OCI-LY1 (cell line): ENCODE measurements at regions not wholly inside any gene's neighbourhood (a gene's known extent, or its start where the extent isn't known, plus 50 kb on each side); places are given as distances from the start of the nearest gene placed in this dataset.

Experiments
- H2AFZ ChIP-seq: fragments of 200-600 bp; sonication (generic), shearing (Covaris generic); 2 replicates; pipeline ENCODE4 v1.6.0; 2014; ENCODE audit warnings: antibody characterized with exemption, mild to moderate bottlenecking, low read length
- H3F3A ChIP-seq: fragments of 200-600 bp; sonication (generic), shearing (Covaris generic); 2 replicates; pipeline ENCODE4 v1.6.0; 2014; ENCODE audit warnings: mild to moderate bottlenecking, antibody characterized with exemption, low read length, moderate library complexity; ENCODE audit not compliant: insufficient read depth
- H3K27ac ChIP-seq: fragments of 200-600 bp; sonication (generic); 2 replicates; pipeline ENCODE4 v1.5.1; 2014; ENCODE audit warnings: low read length, mixed run types, mild to moderate bottlenecking, low read depth; ENCODE audit not compliant: poor library complexity, severe bottlenecking
- H3K27me3 ChIP-seq: fragments of 200-600 bp; sonication (generic); 2 replicates; pipeline ENCODE4 v1.6.0; 2014; ENCODE audit warnings: antibody characterized with exemption, mild to moderate bottlenecking, low read length, moderate library complexity; ENCODE audit not compliant: insufficient read depth
- H3K36me3 ChIP-seq: fragments of 200-600 bp; sonication (generic); 2 replicates; pipeline ENCODE4 v1.6.1; 2014; ENCODE audit warnings: mild to moderate bottlenecking, antibody characterized with exemption, low read length, moderate library complexity, mixed read lengths; ENCODE audit not compliant: insufficient read depth
- H3K4me1 ChIP-seq: fragments of 200-600 bp; sonication (generic); 2 replicates; pipeline ENCODE4 v1.5.1; 2014; ENCODE audit warnings: mild to moderate bottlenecking, low read length, moderate library complexity; ENCODE audit not compliant: insufficient read depth, severe bottlenecking
- H3K4me2 ChIP-seq: fragments of 200-600 bp; sonication (generic), shearing (Covaris generic); 2 replicates; pipeline ENCODE4 v1.6.1; 2014; ENCODE audit warnings: low read length
- H3K4me3 ChIP-seq: fragments of 200-600 bp; sonication (generic); 2 replicates; pipeline ENCODE4 v1.5.1; 2014; ENCODE audit warnings: low read length, low read depth, mild to moderate bottlenecking, mixed read lengths; ENCODE audit not compliant: poor library complexity, severe bottlenecking
- H3K79me2 ChIP-seq: fragments of 200-600 bp; shearing (Covaris generic); 2 replicates; pipeline ENCODE4 v1.6.1; 2016; ENCODE audit warnings: mixed run types, low read length, mixed read lengths; ENCODE audit not compliant: insufficient read depth
- H3K9ac ChIP-seq: fragments of 200-600 bp; sonication (generic), shearing (Covaris generic); 2 replicates; pipeline ENCODE4 v1.6.1; 2014; ENCODE audit warnings: mild to moderate bottlenecking, low read length, mixed read lengths
- H3K9me2 ChIP-seq: fragments of 200-600 bp; sonication (generic), shearing (Covaris generic); 2 replicates; pipeline ENCODE4 v1.6.1; 2014; ENCODE audit warnings: low read depth, mild to moderate bottlenecking, low read length, mixed read lengths
- H3K9me3 ChIP-seq: fragments of 200-600 bp; shearing (Covaris generic); 2 replicates; pipeline ENCODE4 v1.6.1; 2014; ENCODE audit warnings: low read length, mixed read lengths
- H4K20me1 ChIP-seq: fragments of 200-600 bp; sonication (generic), shearing (Covaris generic); 2 replicates; pipeline ENCODE4 v1.6.0; 2016; ENCODE audit warnings: mild to moderate bottlenecking, low read length; ENCODE audit not compliant: insufficient read depth
- EZH2 ChIP-seq: fragments of 200-600 bp; sonication (generic), shearing (Covaris generic); IDR thresholded peaks from 2 replicates; pipeline ENCODE4 v1.8.0; 2017; ENCODE audit warnings: borderline replicate concordance, mixed run types, mild to moderate bottlenecking, antibody characterized with exemption, low read length, moderate library complexity, mixed read lengths
- TF ChIP-seq, protein P1 (sequence below): fragments of 200-600 bp; sonication (generic), shearing (Covaris generic); IDR thresholded peaks from 2 replicates; pipeline ENCODE4 v1.5.1; 2017; ENCODE audit warnings: mild to moderate bottlenecking, antibody characterized with exemption, low read length, moderate library complexity, mixed read lengths

- Histone ChIP-seq H3K9me2 (no peaks in the 10 kb centered on the region), H3K27ac (no peak overlapping the region), H3K9ac (no peak overlapping the region), H2AFZ (no peak overlapping the region), H3K4me1 (no peaks in the 10 kb centered on the region), H3F3A (no peaks in the 10 kb centered on the region), H3K27me3 (no peaks in the 10 kb centered on the region), H4K20me1 (no peaks in the 10 kb centered on the region), H3K4me2 (no peak overlapping the region), H3K9me3 (no peaks in the 10 kb centered on the region), H3K36me3 (no peaks in the 10 kb centered on the region), H3K4me3 (no peak overlapping the region), H3K79me2 (no peaks in the 10 kb centered on the region)
- TF ChIP-seq EZH2 = no peak
- TF ChIP-seq, protein P1, sequence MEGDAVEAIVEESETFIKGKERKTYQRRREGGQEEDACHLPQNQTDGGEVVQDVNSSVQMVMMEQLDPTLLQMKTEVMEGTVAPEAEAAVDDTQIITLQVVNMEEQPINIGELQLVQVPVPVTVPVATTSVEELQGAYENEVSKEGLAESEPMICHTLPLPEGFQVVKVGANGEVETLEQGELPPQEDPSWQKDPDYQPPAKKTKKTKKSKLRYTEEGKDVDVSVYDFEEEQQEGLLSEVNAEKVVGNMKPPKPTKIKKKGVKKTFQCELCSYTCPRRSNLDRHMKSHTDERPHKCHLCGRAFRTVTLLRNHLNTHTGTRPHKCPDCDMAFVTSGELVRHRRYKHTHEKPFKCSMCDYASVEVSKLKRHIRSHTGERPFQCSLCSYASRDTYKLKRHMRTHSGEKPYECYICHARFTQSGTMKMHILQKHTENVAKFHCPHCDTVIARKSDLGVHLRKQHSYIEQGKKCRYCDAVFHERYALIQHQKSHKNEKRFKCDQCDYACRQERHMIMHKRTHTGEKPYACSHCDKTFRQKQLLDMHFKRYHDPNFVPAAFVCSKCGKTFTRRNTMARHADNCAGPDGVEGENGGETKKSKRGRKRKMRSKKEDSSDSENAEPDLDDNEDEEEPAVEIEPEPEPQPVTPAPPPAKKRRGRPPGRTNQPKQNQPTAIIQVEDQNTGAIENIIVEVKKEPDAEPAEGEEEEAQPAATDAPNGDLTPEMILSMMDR = no peak
These were observed 230.0 kb downstream of the ADAMTS9 start for GRCh38 chr3:64457811-64458210.

- no peaks in the 10 kb centered on the region for H3K9me3 ChIP-seq
- no peaks in the 10 kb centered on the region for H3K9me2 ChIP-seq
- H3K27me3 ChIP-seq = no peaks in the 10 kb centered on the region
- no peak overlapping the region for H2AFZ ChIP-seq
- H3F3A ChIP-seq = no peaks in the 10 kb centered on the region
- no peak overlapping the region for H3K4me2 ChIP-seq
- no peak overlapping the region for H3K27ac ChIP-seq
- no peaks in the 10 kb centered on the region for H3K4me1 ChIP-seq
- H3K36me3 ChIP-seq = no peaks in the 10 kb centered on the region
- TF ChIP-seq, protein P1 = no peak
- no peak for TF ChIP-seq EZH2
- no peak overlapping the region for H3K9ac ChIP-seq
- no peaks in the 10 kb centered on the region for H3K79me2 ChIP-seq
- H3K4me3 ChIP-seq = no peak overlapping the region
- H4K20me1 ChIP-seq = no peaks in the 10 kb centered on the region
These were observed 231.1 kb downstream of the ADAMTS9 start for GRCh38 chr3:64456674-64457073.

DNA sequence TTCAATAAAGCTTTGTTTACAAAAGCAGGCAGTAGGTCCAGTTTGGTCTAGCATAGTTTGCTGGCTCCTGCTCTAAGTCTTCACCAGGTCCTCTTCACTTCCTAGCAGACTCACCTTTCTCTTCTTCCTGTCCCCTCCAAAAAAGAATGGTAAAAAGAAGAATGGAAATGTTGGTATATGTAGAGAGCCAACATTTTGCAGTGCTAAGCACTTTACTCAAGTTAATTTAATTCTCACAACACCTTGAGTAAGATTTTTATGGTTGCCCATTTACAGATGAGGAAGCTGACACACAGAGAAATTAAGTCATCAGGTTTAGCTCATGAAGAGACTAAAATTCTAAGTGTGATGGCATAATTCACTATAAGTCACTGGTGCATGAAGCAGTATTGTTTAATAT lies 230.1 kb upstream of the PRICKLE2 start:
- Histone ChIP-seq H3K9ac (no peak overlapping the region), H3K79me2 (no peaks in the 10 kb centered on the region), H3K36me3 (no peaks in the 10 kb centered on the region), H3K27me3 (no peaks in the 10 kb centered on the region), H4K20me1 (no peaks in the 10 kb centered on the region), H3K4me3 (no peak overlapping the region), H2AFZ (no peak overlapping the region), H3K4me1 (no peaks in the 10 kb centered on the region), H3F3A (no peaks in the 10 kb centered on the region), H3K9me2 (no peaks in the 10 kb centered on the region), H3K4me2 (no peak overlapping the region), H3K9me3 (no peaks in the 10 kb centered on the region), H3K27ac (no peak overlapping the region)
- TF ChIP-seq, protein P1 = no peak
- no peak for TF ChIP-seq EZH2
